NCI-H460 (cell line): ENCODE measurements at regions not wholly inside any gene's neighbourhood (a gene's known extent, or its start where the extent isn't known, plus 50 kb on each side); places are given as distances from the start of the nearest gene placed in this dataset.
"Not testable (repeated sequence)": the region's sequence is repeated elsewhere in the genome, so short reads cannot be mapped to it uniquely, and the experiment has no call there.

ENCODE experiments used
- DNase-seq: peaks from one replicate; pipeline ENCODE4 v3.0.0-alpha.2; 2016; ENCODE audit warnings: low read depth; ENCODE audit errors: extremely low read depth

DNA sequence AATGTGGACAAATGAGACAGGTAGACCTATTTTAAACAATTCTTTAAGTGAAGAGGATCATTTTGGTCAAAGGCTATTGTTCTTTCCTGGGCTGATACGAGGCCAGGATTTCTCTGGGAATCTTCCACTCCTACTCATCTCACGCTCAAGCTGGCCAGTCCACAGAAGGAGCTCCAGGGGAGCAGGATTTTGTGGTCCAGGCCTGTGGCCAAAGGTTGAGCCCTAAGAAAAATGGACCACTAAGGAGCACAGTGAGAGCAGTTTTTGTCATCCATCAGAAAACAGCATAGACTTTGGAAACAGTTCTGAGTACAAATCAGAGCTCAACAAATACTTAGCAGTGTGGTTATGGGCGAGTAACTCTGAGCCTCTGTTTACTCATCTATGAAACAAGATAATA lies 260.2 kb upstream of the RUNX1 start:
- DNase-seq, result no peak

DNA sequence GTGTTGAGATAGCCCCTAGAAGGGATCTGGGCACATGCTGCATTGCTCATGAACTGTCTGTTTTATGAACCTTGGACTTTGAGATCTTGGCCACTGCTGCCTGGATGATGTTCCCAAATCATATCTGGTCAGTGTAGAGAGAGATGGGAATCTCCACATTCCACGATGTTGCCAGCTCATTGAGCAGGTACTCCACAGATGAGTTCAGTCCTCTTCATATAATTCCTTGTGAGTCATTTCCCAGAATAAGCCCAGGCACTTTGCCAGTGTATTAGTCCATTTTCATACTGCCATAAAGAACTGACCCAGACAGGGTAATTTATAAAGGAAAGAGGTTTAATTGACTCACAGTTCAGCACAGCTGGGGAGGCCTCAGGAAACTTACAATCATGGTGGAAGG lies 254.0 kb upstream of the RUNX1 start:
- no peak for DNase-seq

DNA sequence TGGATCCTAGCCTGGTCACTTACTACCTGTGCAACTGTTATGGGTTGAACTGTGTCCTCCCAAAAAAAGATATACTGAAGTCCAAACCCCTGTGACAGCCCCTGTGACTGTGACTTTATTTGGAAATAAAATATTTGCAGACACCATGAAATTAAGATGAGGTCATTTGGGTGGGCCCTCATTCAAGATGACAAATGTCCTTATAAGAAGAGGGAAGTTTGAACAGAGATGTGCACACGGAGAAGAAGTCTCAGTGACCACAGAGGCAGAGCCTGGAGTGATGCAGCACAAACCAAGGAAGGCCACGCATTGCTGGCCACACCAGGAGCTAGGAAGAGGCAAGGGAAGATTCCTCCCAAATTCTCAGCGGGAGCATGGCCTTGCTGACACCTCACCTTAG lies 249.7 kb upstream of the RUNX1 start:
- no peak for DNase-seq

DNA sequence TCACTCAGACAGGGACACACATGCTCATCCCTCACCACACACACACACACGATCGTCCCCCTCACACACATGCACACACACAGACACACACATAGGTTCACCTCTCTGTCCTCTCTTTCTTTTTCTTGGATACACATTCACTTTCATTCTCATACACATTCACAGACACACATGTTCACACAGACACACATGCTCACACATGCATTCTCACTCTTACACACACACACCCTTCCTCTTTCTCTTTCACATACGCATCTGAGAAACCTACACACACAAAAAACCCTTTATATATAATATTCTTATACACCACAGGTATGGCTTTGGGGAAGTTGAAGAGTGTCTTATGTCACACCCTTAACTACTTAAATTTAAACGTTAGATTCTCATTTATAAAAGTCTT lies 248.6 kb upstream of the RUNX1 start:
- no peak for DNase-seq

DNA sequence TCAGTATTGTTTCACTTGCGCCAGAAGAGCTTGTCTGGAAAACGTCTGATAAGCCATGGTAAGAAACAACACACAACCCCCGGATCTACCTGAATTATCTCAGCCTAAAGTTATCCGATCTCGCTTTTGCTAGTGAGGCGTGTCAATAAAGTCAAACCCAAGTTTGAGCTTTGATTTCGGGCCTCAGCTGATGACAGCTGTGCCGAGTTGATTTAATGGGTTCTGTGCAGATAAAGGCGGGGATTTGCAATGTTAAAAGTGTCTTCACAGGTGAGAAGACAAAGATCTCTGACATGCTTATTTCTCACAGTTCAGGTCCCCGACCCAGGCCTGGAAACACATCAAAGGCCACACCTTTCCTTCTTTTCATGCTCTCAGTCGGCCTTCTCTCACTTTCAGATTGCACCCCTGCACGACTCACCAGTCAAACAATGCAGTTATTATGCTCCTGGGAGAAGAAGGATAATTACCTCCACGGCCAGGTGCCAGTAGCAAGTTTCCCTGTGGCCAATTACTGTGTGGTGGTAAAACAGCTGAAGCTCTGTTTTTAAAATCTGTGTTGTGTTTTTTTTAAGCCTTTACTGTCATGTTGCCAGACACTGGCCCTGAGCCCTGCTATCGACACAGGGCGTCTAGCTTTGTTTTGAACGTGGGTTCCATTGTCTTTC lies 245.3 kb upstream of the RUNX1 start:
- no peak for DNase-seq

DNA sequence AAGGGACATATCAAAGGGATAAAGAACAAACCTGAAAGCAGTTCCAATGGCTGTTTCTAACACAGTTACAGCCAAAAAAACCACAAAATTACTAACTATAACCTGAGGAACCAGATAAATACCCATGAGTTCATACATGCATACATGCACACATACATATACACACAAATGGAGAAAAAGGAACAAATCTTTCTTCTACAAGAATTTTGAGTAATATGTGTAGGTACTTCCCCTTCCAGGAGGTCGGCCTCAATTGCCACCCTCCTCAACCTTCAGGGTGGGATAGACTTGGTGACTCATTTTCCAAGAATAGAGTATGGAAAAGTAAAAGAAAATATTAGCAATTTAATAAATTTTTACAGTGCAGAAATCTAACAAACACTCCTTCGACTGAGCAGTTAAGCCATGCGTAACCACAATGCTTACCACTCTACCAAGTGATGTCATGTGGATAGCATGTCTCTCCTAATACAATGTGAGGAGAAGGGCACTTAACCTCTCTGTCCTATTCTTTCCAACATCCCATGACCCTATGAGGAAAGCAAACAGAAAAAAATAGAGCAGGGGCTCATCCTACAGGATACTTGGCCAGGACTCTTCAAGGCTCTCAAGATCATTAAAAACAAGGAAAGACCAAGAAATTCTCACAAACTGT lies 243.0 kb upstream of the RUNX1 start:
- no peak for DNase-seq

DNA sequence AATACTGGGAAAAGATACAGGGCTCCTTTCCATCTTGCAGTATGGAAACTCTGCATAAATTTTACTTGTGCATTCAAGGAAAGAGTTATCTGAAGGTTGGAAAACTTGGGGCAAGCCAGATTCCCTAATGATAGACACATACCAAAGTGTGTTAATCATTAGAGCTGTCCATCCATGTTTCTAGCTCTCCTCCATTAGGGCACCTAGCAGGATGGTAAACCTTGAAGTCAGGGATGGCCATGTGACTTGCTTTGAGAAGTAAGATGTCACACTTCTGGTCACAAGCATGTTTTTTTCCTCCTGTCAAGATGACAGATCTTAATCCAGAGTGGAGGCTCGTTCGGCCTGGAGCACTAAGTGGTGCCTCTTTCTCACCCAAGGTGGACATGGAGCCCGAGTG lies 241.9 kb upstream of the RUNX1 start:
- DNase-seq, result no peak

DNA sequence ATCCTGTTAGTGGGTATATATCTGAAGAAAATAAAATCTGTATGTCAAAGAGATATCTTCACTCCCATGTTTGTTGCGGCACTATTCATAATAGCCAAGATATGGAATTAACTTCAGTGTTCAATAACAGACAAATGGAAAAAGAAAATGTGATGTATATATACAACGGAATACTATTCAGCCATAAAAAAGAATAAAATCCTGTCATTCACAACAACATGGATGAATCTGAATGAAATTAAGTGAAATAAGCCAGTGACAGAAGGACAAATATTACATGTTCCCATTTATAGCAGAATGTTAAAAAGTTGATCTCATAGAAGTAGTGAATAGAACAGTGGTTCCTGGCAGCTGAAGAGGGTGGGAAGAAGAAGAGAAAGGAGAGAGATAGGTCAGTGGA lies 239.1 kb upstream of the RUNX1 start:
- DNase-seq, result no peak

DNA sequence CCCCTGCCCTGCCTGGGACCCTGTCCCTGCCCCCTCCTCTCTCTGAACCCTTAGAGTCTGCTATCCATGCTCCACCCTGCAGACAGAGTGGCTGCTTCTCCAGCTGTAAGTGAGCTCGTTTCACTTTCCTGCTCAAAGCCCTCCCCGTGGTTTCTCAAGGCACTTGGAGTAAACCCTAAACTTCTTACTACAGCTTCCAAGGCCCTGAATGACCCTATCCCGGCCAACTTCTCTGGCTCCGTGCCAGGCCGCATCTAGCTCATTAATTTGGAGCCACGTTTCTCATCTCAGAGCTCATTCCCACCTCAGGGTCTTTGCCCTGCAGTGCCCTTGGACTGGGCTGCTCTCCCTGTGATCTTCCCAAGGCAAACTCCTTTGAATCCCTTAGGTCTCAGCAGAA lies 235.1 kb upstream of the RUNX1 start:
- DNase-seq, result no peak

DNA sequence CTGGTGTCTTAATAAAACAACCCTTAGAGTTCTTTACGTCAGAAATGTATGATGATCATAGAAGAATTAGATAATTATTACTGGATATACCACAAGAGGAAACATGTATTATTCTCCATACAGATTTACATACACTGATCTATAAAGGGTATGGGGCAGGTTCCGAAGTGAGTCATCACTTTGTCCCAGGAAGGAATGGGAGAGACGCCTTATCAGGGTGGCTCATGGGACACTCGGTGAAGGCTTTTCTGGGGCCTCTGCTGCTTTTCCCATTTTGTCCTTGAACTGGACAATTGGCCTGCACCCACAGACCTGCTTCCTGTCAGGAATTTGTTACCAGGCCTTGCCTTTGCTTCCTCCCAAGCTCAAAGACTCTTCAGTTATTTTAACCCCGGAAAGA lies 233.8 kb upstream of the RUNX1 start:
- no peak for DNase-seq

DNA sequence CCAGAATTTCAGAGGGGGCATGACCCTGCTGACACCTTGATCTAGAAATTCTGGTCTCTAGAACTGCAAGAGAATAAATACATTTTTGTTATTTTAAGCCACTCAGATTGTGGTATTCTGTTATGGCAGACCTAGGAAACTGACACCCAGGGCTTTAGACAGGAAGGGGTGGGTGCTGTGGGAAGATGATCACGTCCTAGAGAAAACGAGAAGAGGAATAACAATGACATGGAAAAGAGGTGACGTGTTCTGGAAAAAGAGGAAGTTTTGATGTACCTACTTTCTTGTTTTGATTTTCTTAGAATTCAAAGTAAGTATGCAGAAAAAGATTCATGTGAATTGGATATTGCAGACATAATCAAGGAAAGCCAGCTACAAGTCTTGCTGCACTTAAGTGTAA lies 232.9 kb upstream of the RUNX1 start:
- DNase-seq, result no peak

DNA sequence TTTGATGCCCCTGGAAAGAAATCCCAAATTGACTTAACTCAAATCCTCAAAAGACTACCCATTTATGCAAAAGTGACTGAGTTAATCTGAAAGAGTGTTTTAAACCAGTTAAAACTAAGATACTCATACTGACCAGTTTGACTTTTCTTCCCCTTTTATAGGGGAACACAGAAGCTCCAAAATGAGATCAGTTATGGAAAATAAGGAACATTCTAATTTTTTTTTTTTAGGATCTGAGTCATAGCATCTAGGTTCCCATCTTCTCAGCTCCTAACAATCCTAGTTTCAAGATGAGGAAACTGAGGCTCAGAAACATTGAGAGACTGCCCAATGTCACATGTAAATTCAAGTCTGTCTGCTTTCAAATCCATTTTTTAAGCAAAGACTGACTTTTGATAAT lies 231.1 kb upstream of the RUNX1 start:
- DNase-seq, result no peak

DNA sequence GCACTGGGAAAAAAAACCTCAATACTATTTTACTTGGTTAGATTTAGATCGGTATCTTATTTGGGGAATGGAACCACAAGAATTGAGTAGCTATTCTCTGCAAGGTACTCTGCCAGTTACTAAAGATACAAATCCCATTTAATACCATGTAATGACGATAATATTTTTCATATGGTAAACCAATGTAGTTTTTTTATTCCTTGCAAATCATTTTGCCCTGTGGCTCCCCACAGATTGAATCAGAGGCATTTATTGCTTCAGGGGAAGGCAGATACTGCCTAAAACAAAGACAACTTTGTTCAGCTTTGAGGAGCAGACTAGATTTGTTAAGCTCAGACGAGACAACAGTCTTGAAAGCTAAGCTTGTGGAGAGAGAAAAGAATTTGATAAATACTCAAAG lies 226.7 kb upstream of the RUNX1 start:
- no peak for DNase-seq

DNA sequence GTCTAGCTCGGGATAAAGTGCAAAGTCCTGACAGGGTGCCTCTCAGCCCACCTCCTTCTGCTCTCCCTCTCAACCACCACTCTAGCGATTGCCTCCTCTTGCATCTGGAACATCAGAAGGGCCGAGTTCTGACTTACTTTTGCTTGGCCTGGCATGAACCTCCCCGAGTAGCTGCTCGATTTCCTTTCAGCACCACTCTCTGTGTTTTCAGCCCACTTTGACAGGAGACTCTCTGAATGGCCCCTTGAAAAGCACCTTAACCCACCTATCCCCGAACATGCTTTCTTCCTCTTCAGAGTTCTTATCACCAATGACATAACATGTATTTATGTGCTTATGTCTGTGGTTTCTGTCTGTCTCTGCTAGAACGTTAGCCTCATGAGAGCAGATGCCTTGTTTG lies 225.8 kb upstream of the RUNX1 start:
- DNase-seq, result no peak

DNA sequence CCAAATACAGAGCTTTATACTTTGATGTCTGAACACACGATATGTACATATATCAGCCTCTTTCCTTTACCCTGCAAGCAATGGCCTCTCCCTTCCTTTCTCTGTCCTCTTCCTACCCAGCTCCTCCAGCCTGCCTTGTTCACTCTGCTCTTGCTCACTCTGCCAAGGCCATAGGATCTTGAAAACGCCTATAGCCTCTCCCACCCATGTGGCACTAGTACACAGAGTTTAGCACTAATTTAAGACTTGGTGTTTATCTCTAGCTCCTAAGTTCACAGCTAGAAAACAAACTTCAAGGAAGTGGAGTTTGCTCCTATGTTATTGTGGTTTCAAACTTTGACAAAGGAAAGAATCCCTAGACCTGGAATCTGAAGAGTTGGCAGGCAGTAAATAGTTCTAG lies 225.0 kb upstream of the RUNX1 start:
- no peak for DNase-seq

DNA sequence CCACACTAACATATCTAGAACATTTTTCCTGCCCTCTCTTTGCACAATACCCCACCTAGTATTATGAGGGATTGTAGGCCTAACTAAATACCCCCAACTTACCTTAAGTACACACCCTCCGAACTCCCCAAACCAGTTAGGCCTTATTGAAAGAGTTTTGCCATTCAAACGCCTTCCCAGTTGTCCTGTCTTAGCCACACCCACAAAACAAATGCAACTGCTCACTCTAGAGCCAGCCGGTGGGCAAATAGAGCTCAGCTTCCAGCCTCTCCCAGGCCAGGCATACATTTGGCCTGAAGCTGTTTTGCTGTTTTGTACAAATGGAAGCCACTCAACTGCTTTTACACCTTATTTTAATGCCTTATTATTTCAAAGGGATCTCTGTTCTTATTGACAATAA lies 224.2 kb upstream of the RUNX1 start:
- no peak for DNase-seq

DNA sequence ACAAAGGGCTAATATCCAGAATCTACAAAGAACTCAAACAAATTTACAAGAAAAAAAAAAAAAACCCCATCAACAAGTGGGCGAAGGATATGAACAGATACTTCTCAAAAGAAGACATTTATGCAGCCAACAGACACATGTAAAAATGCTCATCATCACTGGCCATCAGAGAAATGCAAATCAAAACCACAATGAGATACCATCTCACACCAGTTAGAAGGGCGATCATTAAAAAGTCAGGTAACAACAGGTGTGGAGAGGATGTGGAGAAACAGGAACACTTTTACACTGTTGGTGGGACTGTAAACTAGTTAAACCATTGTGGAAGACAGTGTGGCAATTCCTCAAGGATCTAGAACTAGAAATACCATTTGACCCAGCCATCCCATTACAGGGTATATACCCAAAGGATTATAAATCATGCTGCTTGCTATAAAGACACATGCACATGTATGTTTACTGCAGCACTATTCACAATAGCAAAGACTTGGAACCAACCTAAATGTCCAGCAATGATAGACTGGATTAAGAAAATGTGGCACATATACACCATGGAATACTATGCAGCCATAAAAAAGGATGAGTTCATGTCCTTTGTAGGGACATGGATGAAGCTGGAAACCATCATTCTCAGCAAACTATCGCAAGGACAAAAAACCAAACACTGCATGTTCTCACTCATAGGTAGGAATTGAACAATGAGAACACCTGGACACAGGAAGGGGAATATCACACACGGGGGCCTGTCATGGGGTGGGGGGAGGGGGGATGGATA lies 222.4 kb upstream of the RUNX1 start:
- DNase-seq, result not testable (repeated sequence)

DNA sequence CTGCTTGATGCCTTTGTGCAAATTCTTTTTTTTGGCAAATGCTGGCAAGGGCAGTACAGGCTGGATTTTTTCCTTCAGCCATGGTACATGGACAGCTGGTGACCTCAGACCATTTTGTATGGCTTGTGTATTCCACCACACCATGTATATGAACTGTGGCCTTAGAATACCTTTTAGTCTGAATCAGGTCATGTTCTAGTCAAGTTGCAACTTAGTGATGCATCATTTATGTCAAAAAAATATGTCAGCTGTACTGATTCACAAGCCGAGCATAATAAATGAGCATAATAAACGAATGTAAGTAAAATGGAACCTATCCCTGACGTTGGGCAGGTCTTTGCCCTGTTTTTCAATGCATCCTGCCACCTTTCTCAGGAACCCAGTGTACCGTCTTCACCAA lies 219.7 kb upstream of the RUNX1 start:
- DNase-seq, result no peak

DNA sequence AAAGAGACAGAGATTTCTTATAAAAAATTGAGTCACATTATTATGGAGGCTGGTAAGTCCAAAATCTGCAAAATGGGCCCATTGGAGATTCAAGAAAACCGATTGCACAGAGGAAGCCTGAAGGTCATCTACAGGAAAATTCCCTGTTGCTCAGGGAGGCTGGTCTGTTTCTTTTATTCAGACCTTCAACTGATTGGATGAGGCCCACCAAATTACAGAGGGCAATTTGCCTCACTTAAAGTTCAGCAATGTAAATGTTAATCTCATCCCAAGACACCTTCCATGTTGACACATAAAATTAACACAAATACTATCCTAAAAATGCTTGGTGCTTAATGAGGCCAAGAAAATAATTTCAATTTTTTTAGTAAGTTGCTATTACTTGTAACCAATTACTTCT lies 219.2 kb upstream of the RUNX1 start:
- DNase-seq, result no peak

DNA sequence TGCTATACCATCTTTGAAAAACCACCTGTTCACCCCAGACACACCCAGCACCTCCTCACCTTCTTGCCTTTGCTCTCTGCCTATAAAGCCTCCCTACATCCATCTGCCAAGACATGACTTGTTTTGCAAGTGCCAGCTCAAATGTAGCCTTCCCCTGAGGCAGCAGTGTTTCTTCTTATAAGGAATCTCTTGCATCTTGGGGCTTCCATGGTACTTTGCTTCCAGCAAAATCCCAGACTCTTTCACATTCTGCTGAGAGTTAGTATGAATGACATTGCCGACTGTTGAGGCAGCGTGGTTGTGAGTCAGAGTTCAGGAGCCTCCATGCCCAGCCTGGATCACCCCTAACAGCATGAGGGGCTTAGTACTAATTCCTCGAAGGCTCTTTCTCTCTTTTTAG lies 217.4 kb upstream of the RUNX1 start:
- DNase-seq, result no peak

DNA sequence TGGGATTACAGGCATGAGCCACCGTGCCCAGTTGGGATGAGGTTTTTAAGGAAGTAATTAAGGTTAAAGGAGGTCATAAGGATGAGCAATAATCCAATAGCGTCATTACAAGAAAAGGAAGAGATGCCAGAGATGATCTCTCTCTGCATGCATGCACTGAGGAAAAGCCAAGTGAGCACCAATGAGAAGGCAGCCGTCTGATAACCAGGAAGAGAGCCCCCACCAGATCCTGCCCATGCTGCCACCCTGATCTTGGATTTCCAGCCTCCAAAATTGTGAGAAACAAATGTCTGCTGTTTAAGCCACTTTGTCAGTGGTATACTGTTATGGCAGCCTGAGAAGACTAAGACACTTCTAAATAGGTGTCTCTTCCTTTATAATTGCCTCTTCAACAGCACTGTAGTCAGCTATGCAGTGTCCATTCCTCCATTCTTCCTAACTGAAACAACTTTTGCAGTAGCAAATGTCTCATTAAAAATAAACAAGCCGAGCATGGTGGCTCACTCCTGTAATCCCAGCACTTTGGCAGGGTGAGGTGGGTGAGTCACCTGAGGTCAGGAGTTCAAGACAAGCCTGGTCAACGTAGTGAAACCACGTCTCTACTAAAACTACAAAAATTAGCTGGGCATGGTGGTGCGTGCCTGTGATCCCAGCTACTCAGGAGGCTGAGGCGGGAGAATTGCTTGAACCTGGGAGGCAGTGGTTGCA lies 216.2 kb upstream of the RUNX1 start:
- no peak for DNase-seq

DNA sequence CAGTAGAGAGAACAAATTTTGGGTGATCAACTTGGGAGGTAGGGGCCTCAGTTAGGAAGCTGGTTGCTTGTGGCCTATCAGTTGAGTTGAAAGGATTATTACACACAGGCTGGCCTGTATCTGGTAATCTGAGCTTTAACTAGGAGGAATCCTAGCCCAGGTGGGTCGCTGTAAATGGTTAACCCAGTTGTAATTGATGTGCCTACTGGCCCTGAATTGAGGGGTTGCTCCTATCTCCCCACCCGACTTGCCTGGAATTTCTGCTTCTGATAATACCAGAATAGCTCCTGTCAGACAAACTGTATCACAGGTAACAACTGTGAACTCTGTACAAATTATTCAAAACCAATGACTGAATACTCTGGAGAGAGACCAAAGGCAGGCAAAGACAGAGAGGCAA lies 210.4 kb upstream of the RUNX1 start:
- no peak for DNase-seq
